Fibroblast of skin of right quadriceps (primary cell): ENCODE measurements at regions not wholly inside any gene's neighbourhood (a gene's known extent, or its start where the extent isn't known, plus 50 kb on each side); places are given as distances from the start of the nearest gene placed in this dataset.
"Not testable (repeated sequence)": the region's sequence is repeated elsewhere in the genome, so short reads cannot be mapped to it uniquely, and the experiment has no call there.

Experiments
- DNase-seq: peaks from one replicate; pipeline ENCODE4 v3.0.0-alpha.2; 2013

DNA sequence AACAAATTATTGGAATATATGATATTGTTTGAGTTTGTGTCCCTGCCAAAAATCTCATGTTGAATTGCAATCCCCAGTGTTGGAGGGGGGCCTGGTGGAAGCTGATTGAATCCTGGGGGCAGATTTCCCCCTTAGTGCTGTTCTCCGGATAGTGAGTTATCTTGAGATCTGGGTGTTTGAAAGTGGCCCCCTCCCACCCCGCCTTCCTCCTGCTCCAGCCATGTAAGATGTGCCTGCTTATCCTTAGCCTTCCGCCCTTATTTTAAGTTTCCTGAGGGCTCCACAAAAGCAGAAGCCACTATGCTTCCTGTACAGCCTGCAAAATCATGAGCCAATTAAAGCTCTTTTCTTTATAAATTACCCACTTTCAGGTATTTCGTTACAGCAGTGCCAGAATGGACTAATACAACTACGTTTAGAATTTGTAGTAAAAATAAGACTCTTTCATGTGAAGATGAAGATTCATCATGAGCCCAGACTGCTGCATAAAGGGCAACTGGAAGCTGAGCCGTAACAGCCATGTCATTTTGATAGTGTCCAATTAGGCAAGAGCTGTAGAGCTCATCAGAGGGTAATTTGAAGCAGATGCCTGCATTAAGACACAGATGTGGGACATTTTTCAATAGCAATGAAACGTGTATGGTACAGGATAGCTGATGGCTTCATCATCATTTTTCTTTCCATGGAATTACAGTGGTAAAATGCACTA is 1007.2 kb downstream of the REEP3 start:
- DNase-seq: peak; percentile 1

DNA sequence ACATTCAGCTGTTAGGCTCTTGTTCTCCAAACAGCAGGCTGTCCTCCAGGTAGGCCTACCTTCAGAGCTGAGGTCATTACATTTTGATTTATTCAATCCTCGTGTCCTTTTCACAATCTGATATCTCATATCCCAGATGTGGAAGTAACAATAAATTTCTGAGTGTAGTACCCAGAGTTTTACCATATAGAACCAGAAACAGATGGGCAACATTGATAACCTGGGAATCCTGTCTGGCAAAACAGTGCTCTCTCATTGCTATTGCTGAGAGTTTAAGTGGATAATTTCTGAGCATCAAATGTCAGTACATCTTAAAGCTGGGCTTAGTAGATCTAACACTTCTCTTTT is 1007.8 kb downstream of the REEP3 start:
- no peak for DNase-seq

DNA sequence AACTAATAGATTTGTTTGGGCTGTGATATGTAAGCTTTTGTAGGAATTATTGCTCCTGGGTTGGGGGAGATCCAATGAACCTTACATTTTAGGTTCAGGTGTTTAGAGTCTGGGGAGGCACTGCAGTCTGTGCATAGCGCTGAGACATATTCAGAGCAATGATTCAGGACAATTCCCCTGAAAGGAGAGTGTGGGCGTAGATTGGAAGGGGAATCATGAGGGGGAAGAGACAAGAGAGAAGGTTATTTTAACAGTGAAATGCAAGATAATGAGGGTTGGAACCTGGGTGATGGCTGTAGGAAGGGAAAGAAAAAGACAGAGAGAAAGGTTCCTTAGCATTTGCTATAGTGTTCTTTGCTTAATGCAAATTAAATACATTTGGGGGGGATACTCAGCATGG is 1013.4 kb downstream of the REEP3 start:
- DNase-seq: no peak

DNA sequence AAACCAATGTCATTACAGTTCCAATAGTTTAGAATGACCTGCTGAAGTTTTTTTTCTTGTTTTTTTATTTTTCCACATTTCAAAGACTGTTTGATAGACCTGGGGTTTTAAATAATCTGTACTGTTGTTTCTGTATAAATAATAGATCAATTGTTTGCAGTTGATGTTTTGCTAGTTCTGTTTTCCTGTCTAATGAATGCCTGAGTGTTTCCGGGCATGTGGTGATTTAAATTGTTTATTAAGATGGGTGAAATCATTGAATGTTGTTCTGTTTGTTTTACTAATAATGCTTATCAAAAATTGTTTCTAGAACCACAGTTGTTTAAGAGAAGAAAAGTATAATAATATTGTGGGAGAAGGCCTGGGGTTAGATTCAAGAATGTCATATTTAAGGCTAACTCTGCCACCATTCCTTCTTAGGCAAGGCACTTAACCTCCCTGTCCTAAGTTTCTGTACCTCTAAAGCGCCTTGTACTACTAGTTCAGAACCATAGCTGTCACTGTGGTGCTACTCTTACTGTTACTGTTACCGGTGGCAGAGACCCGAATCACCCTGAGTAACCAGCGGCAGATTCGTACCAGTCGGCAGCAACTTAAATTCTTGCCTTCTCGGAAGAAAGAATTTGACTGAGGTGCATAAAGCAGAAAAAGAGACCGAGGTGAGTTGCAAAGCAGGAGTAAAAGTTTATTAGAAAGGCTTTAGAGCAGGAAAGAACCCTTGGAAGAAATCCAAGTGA is 1014.1 kb downstream of the REEP3 start:
- DNase-seq: no peak

DNA sequence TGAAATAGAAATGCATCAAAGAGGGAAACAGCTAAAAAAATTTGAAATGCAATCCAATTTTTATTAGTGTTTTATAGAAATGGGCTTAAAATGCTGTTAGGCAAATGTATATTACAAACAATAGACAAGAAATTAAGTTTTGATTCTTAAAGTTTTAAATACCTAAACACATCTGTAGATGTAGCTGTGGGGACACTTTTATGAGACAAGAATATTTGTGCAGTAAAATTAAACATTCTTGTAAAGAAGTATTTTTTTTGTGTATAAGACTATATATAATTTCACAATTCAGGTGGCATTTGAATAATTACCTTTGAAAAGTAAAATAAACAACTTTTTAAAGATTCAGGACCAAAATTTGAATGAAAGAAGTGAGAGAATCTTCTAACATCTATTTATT is 1015.9 kb downstream of the REEP3 start:
- no peak for DNase-seq

DNA sequence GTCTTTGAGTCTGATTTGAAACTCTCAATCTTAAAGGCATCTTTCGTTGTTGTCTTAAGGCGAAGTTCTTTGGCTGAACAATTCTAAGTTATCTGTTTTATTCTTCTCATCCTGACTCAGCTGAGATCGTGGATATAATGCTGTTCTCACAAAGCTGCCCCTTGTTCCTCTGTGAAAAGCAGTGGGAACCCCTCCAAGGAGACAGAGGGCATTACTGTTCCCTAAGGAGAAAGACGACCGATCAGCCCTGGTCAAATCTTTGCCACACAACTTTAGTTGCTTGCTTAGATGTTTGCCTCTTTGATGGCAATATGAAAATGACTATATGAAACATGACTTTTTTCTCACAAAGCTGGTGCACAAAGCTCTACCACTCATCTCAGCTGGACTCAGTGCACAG is 1016.7 kb downstream of the REEP3 start:
- no peak for DNase-seq

DNA sequence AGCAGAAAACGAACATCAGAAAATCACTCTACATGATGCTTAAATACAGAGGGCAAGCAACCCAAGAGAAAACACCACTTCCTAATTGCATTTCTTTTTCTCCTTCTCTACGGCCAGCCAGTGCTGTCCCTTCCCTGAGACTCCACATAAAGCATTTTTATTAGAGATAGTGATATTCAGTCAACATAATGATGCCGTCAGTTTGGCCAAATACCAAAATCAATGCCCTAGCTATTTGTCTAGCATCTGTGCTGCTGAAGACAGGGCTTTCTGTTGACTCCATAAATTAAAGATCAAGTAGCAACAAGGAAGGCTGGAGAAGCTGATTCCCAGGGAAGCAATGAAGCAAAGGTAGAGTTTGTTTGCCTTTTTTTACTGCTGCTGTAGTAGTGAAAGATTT is 1024.9 kb downstream of the REEP3 start:
- DNase-seq: no peak

DNA sequence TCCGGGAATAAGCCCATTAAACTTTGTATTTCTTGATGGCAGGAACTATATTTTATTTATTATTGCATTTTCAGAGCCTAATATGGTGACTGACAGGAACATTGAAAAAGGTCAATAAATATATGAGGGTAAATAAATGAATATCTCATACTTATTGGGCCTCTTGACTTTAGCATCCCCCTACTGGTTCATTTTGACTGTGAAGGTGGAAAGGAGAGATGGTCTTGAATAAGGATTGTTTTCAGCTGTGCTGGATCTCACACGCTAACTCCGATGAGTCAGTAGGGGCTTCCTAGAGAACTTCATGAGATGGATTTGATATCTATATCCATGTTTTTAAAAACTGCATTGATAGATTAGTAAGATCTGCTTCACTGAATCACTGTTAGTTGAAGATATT is 1026.0 kb downstream of the REEP3 start:
- DNase-seq: no peak

DNA sequence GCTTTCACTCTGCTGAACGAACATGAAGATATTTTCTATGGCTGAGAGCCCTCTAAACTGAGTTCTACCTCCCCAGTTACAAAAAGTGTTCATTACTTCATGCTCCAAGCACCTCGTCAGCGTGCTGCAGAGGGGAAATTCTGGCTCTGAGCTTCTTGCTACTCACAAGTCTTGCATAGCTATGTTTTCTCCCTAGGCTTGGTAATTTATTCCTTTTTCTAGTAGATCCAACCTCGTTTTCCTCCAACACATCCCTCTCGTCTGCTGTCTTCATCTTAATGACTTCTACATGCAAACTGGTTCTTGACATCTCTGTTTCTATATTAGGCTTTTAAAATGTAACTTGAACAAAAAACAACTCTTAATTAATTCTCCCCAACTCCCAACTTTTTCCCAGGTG is 1034.5 kb downstream of the REEP3 start:
- no peak for DNase-seq

DNA sequence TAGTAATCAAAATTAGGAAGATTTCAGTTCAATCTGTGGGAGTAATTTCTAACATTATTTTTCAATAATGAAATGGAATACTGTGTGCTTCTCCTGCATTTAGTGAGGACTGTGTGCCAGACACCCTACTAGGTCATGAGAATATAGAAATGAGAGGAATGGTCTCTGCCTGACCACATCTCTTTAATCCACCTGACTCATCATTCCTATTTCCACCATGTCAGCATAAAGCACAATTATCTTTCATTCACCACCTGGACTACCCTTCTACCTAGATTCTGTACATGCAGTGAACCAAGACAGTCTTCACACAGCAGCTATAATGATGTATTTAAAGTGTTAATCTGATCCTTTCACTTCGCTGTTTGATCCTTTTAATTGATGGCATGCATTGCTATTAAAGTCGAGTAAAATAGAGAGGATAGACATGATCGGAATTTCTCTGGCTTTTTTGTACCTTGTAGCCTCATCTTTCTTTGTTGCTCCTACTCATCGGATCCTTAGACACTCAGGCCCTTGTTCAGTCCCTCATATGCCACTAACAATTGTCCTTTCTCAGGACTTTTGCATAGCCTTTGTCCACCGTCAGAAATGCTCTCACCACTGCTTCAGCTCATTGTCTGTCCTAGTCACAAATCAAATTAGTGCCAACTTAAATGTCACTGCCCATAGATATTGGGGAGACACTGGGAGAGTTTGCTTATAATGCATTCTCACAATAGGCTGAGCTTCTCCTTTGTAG is 1037.1 kb downstream of the REEP3 start:
- DNase-seq: no peak

DNA sequence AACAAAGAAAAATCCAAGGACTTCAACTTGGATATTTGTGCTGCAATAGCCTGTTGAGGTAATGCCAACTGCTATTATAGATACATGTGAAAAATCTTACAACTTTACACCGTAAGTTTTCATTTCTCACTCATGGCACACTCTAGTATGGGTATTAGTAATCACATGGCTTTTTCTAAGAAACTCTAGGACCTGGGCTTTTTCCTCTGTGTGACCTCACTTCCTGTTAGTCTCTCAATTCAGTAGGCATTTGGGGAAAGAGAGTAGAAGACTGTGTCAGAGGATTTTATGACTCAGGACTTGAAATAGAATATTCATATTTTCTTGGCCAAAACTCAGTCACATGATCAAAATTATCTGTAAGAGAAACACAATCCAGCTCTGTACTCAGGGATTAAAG is 1049.9 kb downstream of the REEP3 start:
- DNase-seq: no peak

DNA sequence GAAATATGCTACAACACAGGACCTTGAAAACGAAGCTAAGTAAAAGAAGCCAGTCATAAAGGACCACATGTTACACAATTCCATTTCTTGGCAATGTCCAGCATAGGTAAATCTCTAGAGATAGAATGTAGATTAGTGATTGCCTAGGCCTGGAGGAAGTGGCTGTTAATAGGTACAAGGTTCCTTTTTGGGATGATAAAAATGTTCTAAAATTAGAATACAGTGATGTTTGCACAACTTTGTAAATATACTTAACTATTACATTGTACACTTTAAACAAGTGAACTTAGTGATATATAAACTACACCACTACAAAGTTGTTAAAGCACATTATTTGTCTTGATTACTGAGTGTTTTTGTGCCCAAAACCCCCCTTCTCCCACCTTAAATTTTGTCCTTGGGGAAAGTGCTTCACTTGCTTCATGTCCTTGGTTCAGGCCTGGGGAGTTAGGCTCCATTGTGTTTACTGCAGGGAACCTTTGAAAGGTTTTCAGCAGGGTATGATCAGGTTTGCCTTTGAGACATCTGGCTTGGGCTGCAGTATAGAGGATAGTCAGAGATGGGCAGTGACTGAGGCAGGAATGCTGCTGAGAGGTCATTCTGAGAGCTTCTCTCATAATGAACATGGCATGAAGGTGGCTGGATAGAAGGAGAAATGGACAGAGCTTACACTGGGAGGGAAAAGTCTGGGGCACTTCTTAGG is 1052.6 kb downstream of the REEP3 start:
- DNase-seq: no peak

DNA sequence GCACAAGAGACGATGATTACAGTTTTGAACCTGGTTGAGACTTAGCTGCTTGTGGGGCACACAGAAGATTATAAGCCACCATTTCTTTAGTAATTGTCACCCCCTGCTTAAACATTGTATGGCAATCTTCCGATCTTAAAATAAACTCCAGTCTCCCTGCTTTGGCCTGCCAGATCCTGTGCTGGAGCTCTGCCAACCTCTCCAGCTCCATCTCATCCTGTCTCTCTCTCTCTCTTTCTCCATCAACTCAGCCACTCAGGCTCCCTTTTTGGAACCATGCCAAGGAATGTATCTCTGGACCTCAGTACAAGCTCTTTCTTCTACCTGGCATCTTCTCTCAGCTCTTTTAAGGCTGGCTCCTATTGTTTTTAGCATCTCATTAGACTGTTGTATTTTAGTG is 1053.2 kb downstream of the REEP3 start:
- no peak for DNase-seq

DNA sequence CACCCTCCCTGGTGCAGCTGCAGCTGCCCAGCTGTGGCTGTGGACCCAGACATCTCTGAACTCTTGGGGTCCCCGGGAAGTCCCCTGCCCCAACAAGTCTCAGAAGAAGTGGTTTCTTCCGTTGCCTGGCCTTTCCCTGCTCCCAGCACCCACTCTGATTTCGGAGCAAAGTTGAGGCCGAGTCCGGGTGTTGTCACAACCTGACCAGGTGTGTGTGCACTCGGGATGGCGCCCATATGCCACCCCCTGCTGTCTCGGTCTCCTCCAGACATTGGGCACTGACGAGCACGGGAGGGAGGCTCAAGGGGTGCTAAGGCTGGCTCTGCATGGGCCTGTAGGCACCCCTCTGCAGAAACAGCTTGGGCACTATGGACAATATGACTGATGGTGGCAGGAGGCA is 1055.3 kb downstream of the REEP3 start:
- no peak for DNase-seq

DNA sequence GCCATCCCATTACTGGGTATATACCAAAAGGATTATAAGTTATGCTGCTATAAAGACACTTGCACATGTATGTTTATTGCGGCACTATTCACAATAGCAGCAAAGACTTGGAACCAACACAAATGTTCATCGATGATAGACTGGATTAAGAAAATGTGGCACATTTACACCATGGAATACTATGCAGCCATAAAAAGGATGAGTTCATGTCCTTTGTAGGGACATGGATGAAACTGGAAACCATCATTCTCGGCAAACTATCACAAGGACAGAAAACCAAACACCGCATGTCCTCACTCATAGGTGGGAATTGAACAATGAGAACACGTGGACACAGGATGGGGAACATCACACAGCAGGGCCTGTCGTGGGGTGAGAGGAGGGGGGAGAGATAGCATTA is 1057.6 kb downstream of the REEP3 start:
- DNase-seq: not testable (repeated sequence)

DNA sequence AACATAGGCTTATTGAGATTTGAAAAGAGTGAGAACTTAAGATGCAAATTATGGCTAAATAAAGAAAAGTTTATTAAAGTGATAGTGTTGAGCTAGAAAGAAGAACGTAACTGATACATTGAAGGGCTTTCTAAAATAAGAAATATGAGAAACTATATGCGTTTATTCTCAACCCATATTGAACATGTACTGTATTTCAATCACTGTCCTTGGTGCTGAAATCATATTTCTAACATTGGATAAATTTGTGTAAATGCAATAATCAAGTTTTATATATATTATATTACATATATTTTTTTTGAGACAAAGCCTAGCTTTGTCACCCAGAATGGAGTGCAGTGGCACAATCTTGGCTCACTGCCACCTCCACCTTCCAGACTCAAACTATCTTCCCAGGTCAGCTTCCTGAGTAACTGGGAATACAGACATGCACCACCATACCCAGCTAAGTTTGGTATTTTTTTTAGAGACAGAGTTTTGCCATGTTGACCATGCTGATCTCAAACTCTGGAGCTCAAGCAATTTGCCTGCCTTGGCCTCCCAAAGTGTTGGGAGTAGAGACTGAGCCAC is 1065.8 kb downstream of the REEP3 start:
- DNase-seq: no peak

DNA sequence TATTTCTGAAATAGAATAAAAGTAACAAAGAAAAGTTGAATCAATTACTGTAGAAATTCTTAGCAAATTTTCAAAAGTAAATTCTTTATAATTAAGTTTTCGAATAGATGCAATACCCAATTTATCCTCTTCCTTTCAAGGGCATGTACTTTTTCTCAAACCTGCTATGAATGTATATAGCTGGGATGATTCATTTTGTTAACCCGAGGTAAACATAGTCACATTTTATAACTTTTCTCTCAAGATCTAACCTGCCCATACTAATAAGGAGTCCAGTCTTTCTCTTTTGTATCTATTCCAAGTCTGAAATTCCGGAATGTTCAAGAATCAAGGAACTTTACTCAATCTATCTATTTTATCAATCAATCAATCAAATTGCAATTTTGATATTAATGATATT is 1072.9 kb downstream of the REEP3 start:
- no peak for DNase-seq

DNA sequence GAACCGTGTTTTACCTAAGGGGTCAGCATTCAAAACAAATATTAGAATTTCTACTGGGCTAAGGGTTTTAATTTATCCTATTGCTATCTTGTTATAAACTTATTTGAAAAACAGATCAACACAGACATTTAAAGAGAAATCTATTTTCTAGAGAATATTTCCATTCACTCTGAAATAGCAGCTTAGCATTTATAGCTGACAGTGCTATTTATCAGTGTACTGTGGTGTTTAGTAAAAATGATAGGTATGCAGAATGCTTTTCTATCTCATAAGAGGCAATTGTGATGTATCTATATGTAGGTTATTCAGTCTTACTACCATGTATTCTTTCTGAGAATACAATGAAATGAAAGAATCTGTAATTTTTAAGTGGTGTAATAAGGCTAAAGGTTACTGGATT is 1077.4 kb downstream of the REEP3 start:
- no peak for DNase-seq

DNA sequence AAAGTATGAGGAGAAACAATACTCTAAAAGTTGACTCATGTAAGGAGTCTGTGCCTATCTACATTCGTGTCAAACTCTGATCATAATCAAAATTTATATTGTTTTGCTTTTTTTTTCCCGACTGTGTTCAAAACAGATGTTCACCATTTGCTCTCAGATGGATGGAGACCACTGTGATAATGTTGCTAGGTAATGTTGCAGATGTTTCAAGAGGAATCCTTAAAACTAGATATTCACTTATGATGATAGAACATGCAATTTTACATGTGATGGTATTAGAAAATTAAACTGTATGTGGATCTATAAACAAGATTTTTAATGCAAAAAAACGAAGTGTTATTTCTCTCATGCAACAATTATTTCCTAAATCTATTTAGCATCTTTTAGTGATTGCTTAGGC is 1080.1 kb downstream of the REEP3 start:
- no peak for DNase-seq

DNA sequence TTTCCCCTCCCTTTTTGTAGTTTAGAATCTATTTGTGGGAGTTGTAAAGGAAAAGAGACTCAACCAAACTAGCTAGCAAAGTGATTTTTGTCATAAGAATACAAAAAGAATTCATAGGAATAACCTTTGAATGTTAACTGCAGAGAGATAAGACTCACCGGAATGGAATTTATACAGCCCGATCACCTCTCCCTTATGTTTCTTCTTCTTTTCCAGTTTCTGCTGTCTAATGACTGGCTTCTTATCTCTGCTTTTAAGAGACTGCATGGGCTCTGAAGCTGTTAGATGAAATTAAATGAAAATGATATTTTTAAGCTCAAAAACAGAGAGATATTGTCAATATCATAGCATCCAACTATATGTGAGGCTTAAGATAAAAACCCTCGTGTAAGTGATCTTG is 1095.9 kb downstream of the REEP3 start:
- no peak for DNase-seq

DNA sequence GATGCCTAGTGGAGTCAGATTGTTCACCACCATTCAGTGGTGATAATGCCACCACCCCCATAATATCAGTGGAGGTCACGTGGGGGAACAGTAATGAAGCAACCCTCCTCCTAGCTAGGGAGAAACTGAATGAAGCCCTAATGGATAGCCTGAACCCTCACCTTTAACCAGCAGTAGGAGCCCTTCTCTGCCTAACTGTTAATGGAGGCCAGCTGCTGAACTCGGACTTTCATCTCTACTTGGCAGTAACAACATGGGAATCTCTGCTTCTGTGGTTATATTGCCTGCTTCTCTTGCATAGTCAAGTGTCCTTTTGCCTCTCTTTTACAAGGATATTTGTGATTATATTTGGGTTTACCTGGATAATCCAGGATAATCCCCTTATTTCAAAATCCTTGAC is 1097.9 kb downstream of the REEP3 start:
- DNase-seq: no peak

DNA sequence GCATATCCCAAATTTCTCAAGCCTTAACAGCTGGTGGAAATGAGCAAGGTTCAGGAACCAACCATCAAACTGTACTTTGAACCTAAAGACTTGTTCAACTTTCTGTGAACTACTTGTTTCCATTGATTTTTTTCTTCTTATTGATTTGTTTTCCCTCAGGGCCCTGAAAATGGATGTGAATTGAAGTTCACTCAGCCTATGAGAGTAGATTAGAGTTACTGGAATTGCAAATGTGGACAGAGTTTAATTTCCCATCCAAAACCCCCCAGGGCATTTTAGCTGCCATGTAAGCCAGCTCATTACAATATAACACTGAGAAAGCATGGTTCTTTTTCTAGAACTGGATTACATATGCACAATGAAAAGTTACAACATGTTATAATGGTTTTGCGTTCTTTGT is 1105.7 kb downstream of the REEP3 start:
- DNase-seq: no peak

DNA sequence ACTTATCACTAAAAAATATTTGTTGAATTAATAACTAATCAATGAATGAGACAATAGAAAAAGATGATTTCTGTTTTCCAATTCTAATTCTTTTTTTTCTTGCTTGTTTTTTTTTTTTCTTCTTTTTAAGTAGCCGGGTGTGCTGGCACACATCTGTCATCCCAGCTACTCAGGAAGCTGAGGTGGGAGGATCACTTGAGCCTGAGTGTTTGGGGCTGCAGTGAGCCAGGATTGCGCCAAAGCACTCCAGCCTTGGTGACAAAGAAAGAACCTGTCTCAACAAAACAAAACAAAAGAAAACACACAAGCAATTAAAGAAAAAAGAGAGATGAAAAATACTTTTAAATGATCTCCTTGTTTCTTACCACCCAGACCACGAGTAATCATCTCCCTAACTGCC is 1109.3 kb downstream of the REEP3 start:
- DNase-seq: no peak
